SK-N-SH treated with all-trans-retinoic acid at 6 μM for 48 hours (cell line): ENCODE measurements at regions not wholly inside any gene's neighbourhood (a gene's known extent, or its start where the extent isn't known, plus 50 kb on each side); places are given as distances from the start of the nearest gene placed in this dataset.

Source experiments
- ATAC-seq: fragments of 200-7000 bp; cut with Tn5 transposase; 3 replicates; pipeline ENCODE4 v1.9.1; 2020; ENCODE audit warnings: mild to moderate bottlenecking, moderate library complexity
- ARNTL ChIP-seq: fragments of 450-650 bp; formaldehyde crosslinking; IDR thresholded peaks from 2 replicates; pipeline ENCODE4 v1.5.0; 2020; ENCODE audit warnings: low read depth, mild to moderate bottlenecking, moderate library complexity, borderline replicate concordance
- BACH2 ChIP-seq: fragments of 250-450 bp; sonication (Bioruptor Pico); IDR thresholded peaks from 2 replicates; pipeline ENCODE4 v1.9.0; 2021; ENCODE audit warnings: mild to moderate bottlenecking, borderline replicate concordance
- CSDC2 ChIP-seq: fragments of 250-450 bp; sonication (Bioruptor Pico); IDR thresholded peaks from 2 replicates; pipeline ENCODE4 v1.5.0; 2020; ENCODE audit warnings: mild to moderate bottlenecking, moderate library complexity
- CSRNP3 ChIP-seq: fragments of 250-450 bp; sonication (Bioruptor Pico); IDR thresholded peaks from 2 replicates; pipeline ENCODE4 v1.5.1; 2021; ENCODE audit warnings: mild to moderate bottlenecking, moderate library complexity
- ESRRG ChIP-seq: fragments of 250-450 bp; sonication (Bioruptor Pico); IDR thresholded peaks from 2 replicates; pipeline ENCODE4 v1.6.1; 2021; ENCODE audit warnings: mild to moderate bottlenecking
- GLIS3 ChIP-seq: fragments of 250-450 bp; sonication (Bioruptor Pico); IDR thresholded peaks from 2 replicates; pipeline ENCODE4 v1.5.0; 2020; ENCODE audit warnings: mild to moderate bottlenecking, moderate library complexity
- ISL1 ChIP-seq: fragments of 250-450 bp; sonication (Bioruptor Pico); IDR thresholded peaks from 2 replicates; pipeline ENCODE4 v2.1.2; 2022; ENCODE audit warnings: mild to moderate bottlenecking, moderate library complexity
- OSR1 ChIP-seq: fragments of 250-450 bp; sonication (Bioruptor Pico); IDR thresholded peaks from 2 replicates; pipeline ENCODE4 v1.8.0; 2022; ENCODE audit warnings: moderate library complexity, mild to moderate bottlenecking, inconsistent platforms
- POU6F1 ChIP-seq: fragments of 250-450 bp; sonication (Bioruptor Pico); IDR thresholded peaks from 2 replicates; pipeline ENCODE4 v1.8.0; 2021; ENCODE audit warnings: low read depth, mild to moderate bottlenecking, moderate library complexity, borderline replicate concordance
- PPARA ChIP-seq: fragments of 250-450 bp; sonication (Bioruptor Pico); IDR thresholded peaks from 2 replicates; pipeline ENCODE4 v1.5.0; 2020; ENCODE audit warnings: mild to moderate bottlenecking, borderline replicate concordance
- RARB ChIP-seq: fragments of 250-450 bp; sonication (Bioruptor Pico); IDR thresholded peaks from 2 replicates; pipeline ENCODE4 v1.8.0; 2021; ENCODE audit warnings: mild to moderate bottlenecking, moderate library complexity
- SNAI2 ChIP-seq: fragments of 250-450 bp; sonication (Bioruptor Pico); IDR thresholded peaks from 2 replicates; pipeline ENCODE4 v1.5.0; 2020; ENCODE audit warnings: mild to moderate bottlenecking, moderate library complexity
- TOX ChIP-seq: fragments of 250-450 bp; sonication (Bioruptor Pico); IDR thresholded peaks from 2 replicates; pipeline ENCODE4 v1.8.0; 2021; ENCODE audit warnings: mild to moderate bottlenecking, moderate library complexity, borderline replicate concordance
- TSHZ2 ChIP-seq: fragments of 250-450 bp; sonication (Bioruptor Pico); IDR thresholded peaks from 2 replicates; pipeline ENCODE4 v1.5.0; 2020; ENCODE audit warnings: mild to moderate bottlenecking, moderate library complexity
- ZC3H10 ChIP-seq: fragments of 250-450 bp; sonication (Bioruptor Pico); IDR thresholded peaks from 2 replicates; pipeline ENCODE4 v1.5.1; 2021; ENCODE audit warnings: mild to moderate bottlenecking, moderate library complexity
- ZFP3 ChIP-seq: fragments of 250-450 bp; sonication (Bioruptor Pico); IDR thresholded peaks from 2 replicates; pipeline ENCODE4 v1.5.0; 2020; ENCODE audit warnings: mild to moderate bottlenecking, moderate library complexity
- ZFP30 ChIP-seq: fragments of 450-650 bp; formaldehyde crosslinking; IDR thresholded peaks from 2 replicates; pipeline ENCODE4 v1.5.0; 2022; ENCODE audit warnings: mild to moderate bottlenecking, moderate library complexity
- ZNF565 ChIP-seq: fragments of 450-650 bp; formaldehyde crosslinking; conservative IDR thresholded peaks from 2 replicates; pipeline ENCODE4 v1.5.0; 2020; ENCODE audit warnings: low read depth, mild to moderate bottlenecking, moderate library complexity
- ZNF70 ChIP-seq: fragments of 450-650 bp; formaldehyde crosslinking; IDR thresholded peaks from 2 replicates; pipeline ENCODE4 v1.5.0; 2020; ENCODE audit warnings: mild to moderate bottlenecking, moderate library complexity
- ZNF8 ChIP-seq: fragments of 450-650 bp; formaldehyde crosslinking; IDR thresholded peaks from 2 replicates; pipeline ENCODE4 v1.5.0; 2020; ENCODE audit warnings: mild to moderate bottlenecking, moderate library complexity

- TF ChIP-seq GLIS3 (CRISPR knock-in tag) (no peak), ZFP3 (CRISPR knock-in tag) (no peak), OSR1 (no peak), ZNF8 (no peak)
- peak; percentile 81 for ATAC-seq
Observed at GRCh38 chr1:82706741-82707140, 906.0 kb downstream of the ADGRL2 start.

GRCh38 chr1:82704966-82705365 lies 904.2 kb downstream of the ADGRL2 start:
- no peak for ATAC-seq
- TF ChIP-seq CSRNP3 (CRISPR knock-in tag), result no peak
- TF ChIP-seq ZNF70 (CRISPR knock-in tag), result no peak
- no peak for TF ChIP-seq RARB (CRISPR knock-in tag)
- TF ChIP-seq ZFP3 (CRISPR knock-in tag), result no peak
- no peak for TF ChIP-seq ESRRG (CRISPR knock-in tag)
- TF ChIP-seq ZC3H10 (CRISPR knock-in tag), result no peak
- TF ChIP-seq TSHZ2 (CRISPR knock-in tag), result no peak
- TF ChIP-seq ZNF8, result no peak
- no peak for TF ChIP-seq CSDC2
- TF ChIP-seq BACH2 (CRISPR knock-in tag), result no peak
- no peak for TF ChIP-seq ZFP30 (CRISPR knock-in tag)
- TF ChIP-seq POU6F1, result no peak
- no peak for TF ChIP-seq TOX (CRISPR knock-in tag)
- no peak for TF ChIP-seq SNAI2 (CRISPR knock-in tag)
- TF ChIP-seq PPARA (CRISPR knock-in tag), result no peak
- no peak for TF ChIP-seq ZNF565 (CRISPR knock-in tag)
- TF ChIP-seq ARNTL (CRISPR knock-in tag), result no peak
- TF ChIP-seq ISL1 (CRISPR knock-in tag), result no peak

GRCh38 chr1:82704393-82704792 lies 903.7 kb downstream of the ADGRL2 start:
- no peak for TF ChIP-seq TSHZ2 (CRISPR knock-in tag)
- no peak for TF ChIP-seq ZFP3 (CRISPR knock-in tag)
- no peak for TF ChIP-seq TOX (CRISPR knock-in tag)
- no peak for TF ChIP-seq BACH2 (CRISPR knock-in tag)
- TF ChIP-seq CSRNP3 (CRISPR knock-in tag), result no peak
- TF ChIP-seq ZFP30 (CRISPR knock-in tag), result no peak
- no peak for TF ChIP-seq GLIS3 (CRISPR knock-in tag)
- TF ChIP-seq, all 23 proteins: peak for 0
- no peak for ATAC-seq
